RWPE1 (cell line): ENCODE measurements at regions not wholly inside any gene's neighbourhood (a gene's known extent, or its start where the extent isn't known, plus 50 kb on each side); places are given as distances from the start of the nearest gene placed in this dataset.

Experiments
- CTCF ChIA-PET: fragments of 350-600 bp; sonication (Branson Sonifier 250); formaldehyde crosslinking; extraction: SDS; loops from one replicate; lab custom pipeline; 2021; lab: Yijun Ruan, JAX
- POLR2A ChIA-PET: fragments of 400-600 bp; formaldehyde crosslinking; extraction: SDS; loops from one replicate; lab custom pipeline; 2020; ENCODE audit warnings: antibody characterized with exemption; ENCODE audit not compliant: low non-redundant PET; lab: Yijun Ruan, JAX
- DNase-seq: peaks from one replicate; pipeline ENCODE4 v3.0.0; 2012; ENCODE audit warnings: low spot score
- H3K27ac ChIP-seq: fragments of 450-650 bp; 2 replicates; pipeline ENCODE4 v1.5.1; 2017
- CTCF ChIP-seq: fragments of 450-650 bp; conservative IDR thresholded peaks from 2 replicates; pipeline ENCODE4 v1.5.1; 2017; ENCODE audit warnings: low read depth, mild to moderate bottlenecking

DNA sequence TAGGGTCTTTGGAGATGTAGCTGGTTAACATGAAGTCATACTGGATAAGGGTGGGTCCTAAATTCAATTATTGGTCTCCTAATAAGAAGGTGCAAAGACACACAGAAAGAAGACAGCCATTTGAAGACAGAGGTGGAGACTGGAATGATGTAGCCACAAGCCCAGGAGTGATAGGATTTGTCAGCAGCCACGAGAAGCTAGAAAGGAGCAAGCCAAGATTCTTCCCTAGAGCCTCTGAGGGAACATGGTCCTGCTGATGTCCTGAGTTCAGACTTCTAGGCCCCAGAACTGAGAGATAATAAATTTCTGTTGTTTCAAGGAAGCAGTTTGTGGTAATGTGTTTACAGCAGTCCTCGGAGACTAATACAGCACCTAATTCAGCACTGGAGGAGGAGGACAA, 203.3 kb upstream of the SRRM4 start:
- TF ChIP-seq CTCF = no peak
- CTCF ChIA-PET = no interaction called here
- DNase-seq = no peak
- H3K27ac ChIP-seq = no peak overlapping the region
- POLR2A ChIA-PET = no interaction called here

DNA sequence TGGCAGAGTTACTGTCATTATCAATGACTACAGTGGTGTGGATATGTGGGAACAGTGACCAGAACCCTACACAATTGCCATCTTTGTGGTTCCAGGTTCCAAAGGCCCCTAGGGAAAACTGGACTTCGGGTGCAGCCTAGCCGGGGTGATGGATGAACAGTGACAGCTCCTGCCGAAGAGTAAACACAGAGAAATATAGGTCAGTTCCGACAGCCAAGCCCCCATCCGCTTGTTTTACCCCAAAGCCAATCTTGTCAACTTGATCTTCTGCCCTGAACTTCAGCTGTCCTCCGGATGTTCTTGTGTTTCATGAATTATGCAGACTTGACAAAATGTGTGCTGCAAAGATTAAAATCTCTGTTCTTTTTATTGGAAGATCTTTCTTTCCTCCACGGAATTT, 200.4 kb upstream of the SRRM4 start:
- H3K27ac ChIP-seq = no peak overlapping the region
- no peak for TF ChIP-seq CTCF
- no peak for DNase-seq
- CTCF ChIA-PET = no interaction called here
- POLR2A ChIA-PET = no interaction called here

DNA sequence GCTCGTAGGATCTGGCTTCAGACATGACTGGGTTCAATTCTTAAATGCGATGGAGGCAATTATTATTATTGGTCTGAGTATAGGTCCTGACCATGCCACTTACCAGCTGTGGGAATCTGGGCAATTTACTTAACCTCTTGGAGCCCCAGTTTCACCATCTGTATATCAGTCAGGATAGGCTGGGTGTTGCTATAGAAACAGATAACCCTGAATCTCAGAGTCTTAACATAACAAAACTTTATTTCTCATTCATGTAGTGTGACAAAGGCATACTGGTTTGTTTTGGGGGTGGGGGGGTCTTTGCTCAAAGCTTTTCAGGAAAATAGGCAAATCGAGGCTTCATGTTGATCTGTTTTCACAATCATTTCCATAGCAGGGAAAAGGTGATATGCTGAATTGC, 199.6 kb upstream of the SRRM4 start:
- TF ChIP-seq CTCF = no peak
- no peak for DNase-seq
- no peak overlapping the region for H3K27ac ChIP-seq
- POLR2A ChIA-PET = no interaction called here
- CTCF ChIA-PET = no interaction called here

DNA sequence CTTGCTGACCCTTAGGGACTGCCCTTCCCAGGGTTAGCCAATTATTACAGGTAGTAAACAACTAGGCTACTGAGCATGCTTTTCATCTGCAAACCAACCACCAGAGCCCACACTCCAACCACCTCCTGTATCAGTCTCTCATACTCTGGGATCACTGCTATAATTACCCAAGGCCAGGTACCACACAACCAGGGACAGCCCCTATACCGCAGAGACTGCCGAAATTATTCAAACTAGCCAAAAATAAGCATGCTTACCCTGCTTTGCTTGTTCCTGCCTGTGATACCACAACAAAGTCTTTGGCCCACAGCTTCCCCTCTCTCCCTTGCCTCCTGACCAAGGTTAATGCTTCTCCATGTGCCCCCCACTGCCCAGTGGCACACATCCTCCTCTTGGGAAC, 197.6 kb upstream of the SRRM4 start:
- no peak overlapping the region for H3K27ac ChIP-seq
- no peak for TF ChIP-seq CTCF
- POLR2A ChIA-PET = no interaction called here
- DNase-seq = no peak
- CTCF ChIA-PET = no interaction called here

DNA sequence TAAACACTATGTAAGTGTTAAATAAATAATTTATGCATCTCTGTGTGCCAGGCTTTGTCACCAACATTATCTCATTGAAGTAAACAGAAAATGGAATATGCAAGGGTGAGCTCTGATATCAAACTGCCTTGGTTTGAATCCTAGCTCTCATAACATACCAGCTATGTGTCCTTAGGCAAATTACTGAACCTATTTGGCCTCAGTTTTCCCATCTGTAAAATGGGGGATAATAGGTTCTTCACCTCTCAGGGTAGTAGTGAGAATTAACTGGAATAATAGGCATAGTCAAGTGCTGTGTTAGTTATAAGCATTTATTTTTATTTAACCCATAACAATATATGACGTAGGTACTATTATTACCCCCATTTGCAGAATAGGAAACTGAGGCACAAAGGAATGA, 190.8 kb upstream of the SRRM4 start:
- no peak overlapping the region for H3K27ac ChIP-seq
- DNase-seq = no peak
- no peak for TF ChIP-seq CTCF
- ChIA-PET CTCF (no interaction called here), POLR2A (no interaction called here)

- POLR2A ChIA-PET = no interaction called here
- no peak for TF ChIP-seq CTCF
- no peak for DNase-seq
- CTCF ChIA-PET = no interaction called here
- H3K27ac ChIP-seq = no peak overlapping the region
Observed at GRCh38 chr12:118813778-118814357, 167.5 kb upstream of the SRRM4 start.
